Activated CD8-positive, alpha-beta memory T cell treated with anti-CD3 and anti-CD28 coated beads, Interleukin-2, amount 10 ng/mL, durations not matched to agents 7 days and 5 days (primary cell): ENCODE measurements at regions not wholly inside any gene's neighbourhood (a gene's known extent, or its start where the extent isn't known, plus 50 kb on each side); places are given as distances from the start of the nearest gene placed in this dataset.

ENCODE experiments used
- ATAC-seq: fragments of 150-1000 bp; cut with Tn5 transposase; one replicate; pipeline ENCODE4 v1.10.0; 2021; ENCODE audit warnings: moderate library complexity
- CTCF ChIA-PET: fragments of 350-600 bp; sonication (Branson Sonifier 250); formaldehyde crosslinking; loops from one replicate; lab custom pipeline; 2021; ENCODE audit warnings: antibody characterized with exemption; lab: Charles Lee
- DNase-seq: peaks from one replicate; pipeline ENCODE4 v3.0.0-alpha.2; 2020
- H3K27ac Mint-ChIP-seq: one replicate; pipeline ENCODE4 v1.8.0; 2021; ENCODE audit warnings: mild to moderate bottlenecking, mixed read lengths
- H3K27me3 Mint-ChIP-seq: one replicate; pipeline ENCODE4 v1.8.0; 2021; ENCODE audit warnings: mixed read lengths
- H3K36me3 Mint-ChIP-seq: one replicate; pipeline ENCODE4 v1.8.0; 2021; ENCODE audit warnings: mild to moderate bottlenecking, mixed read lengths
- H3K4me1 Mint-ChIP-seq: one replicate; pipeline ENCODE4 v1.8.0; 2021; ENCODE audit warnings: mixed read lengths
- H3K4me3 Mint-ChIP-seq: one replicate; pipeline ENCODE4 v1.8.0; 2021; ENCODE audit warnings: mild to moderate bottlenecking, moderate library complexity, mixed read lengths
- H3K9me3 Mint-ChIP-seq: one replicate; pipeline ENCODE4 v1.8.0; 2022; ENCODE audit warnings: low read depth, mixed read lengths

DNA sequence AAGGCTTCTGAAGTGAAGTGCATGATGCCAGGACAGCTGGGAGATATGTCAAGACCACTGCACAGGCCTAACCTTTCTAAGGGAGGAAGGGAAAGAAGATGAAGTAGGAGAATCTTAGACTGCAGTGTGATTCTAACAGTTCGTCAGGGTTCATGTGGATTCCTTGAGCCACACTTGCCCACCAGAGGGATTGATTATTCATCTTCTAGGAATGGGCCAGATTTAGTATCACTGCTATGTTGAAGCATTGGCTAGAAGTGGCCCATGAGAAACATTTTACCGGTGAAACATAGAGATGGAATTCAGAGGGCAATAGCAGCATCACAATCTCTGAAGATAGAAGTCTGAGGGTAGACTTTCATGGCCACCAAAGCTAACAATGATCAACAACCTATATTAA, 550.8 kb upstream of the SLITRK1 start:
- Mint-ChIP-seq H3K4me1 (no peaks in the 10 kb centered on the region), H3K27me3 (no peaks in the 10 kb centered on the region), H3K27ac (no peak overlapping the region), H3K9me3 (no peaks in the 10 kb centered on the region), H3K4me3 (no peak overlapping the region), H3K36me3 (no peaks in the 10 kb centered on the region)
- no peak for DNase-seq
- ATAC-seq = no peak
- CTCF ChIA-PET = no interaction called here

DNA sequence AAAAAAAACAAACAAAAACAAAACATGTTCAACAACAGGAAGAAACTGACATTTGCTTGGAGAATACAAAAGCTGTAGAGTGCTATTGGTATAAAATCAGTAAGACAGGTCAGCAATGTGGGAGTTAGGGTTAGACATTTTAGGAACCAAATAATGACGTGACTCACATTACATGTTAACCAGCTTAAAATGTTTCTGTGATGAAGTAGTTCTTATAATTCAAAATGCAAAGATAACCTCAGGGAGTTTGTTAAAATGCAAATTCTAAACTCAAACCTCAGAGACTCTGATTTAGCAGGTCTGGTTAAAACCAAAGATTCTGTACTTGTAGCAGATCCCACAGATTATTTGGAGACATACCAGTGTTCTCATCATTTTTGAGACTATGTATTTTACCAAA, 549.4 kb upstream of the SLITRK1 start:
- no peak overlapping the region for H3K27ac Mint-ChIP-seq
- CTCF ChIA-PET = no interaction called here
- H3K36me3 Mint-ChIP-seq = no peaks in the 10 kb centered on the region
- H3K9me3 Mint-ChIP-seq = peaks cover 2% of the 10 kb centered on the region
- DNase-seq = no peak
- H3K4me1 Mint-ChIP-seq = no peaks in the 10 kb centered on the region
- H3K4me3 Mint-ChIP-seq = no peak overlapping the region
- no peaks in the 10 kb centered on the region for H3K27me3 Mint-ChIP-seq
- no peak for ATAC-seq

DNA sequence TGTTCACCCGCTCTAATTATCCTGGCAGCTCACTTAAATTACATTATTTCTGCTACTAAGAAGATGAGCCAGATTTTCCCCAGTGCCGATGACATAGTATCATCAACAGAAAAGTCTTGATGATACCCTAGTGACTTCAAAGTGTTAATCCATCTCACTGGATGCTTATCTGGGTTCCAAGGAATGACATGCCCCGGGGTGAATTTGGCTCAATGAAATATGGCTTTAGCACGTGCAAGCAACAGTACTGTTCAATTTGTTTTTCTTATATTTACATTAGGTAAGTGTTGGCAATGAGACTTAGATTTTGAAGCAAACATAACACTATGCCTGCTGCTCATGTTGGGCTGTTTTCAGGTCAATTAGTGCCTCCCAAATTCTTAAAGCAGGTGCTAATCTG, 548.2 kb upstream of the SLITRK1 start:
- H3K4me1 Mint-ChIP-seq = no peaks in the 10 kb centered on the region
- no peaks in the 10 kb centered on the region for H3K36me3 Mint-ChIP-seq
- CTCF ChIA-PET = no interaction called here
- H3K27me3 Mint-ChIP-seq = no peaks in the 10 kb centered on the region
- ATAC-seq (no peak), DNase-seq (no peak)
- H3K9me3 Mint-ChIP-seq = peaks cover 4% of the 10 kb centered on the region
- no peak overlapping the region for H3K4me3 Mint-ChIP-seq
- H3K27ac Mint-ChIP-seq = no peak overlapping the region

DNA sequence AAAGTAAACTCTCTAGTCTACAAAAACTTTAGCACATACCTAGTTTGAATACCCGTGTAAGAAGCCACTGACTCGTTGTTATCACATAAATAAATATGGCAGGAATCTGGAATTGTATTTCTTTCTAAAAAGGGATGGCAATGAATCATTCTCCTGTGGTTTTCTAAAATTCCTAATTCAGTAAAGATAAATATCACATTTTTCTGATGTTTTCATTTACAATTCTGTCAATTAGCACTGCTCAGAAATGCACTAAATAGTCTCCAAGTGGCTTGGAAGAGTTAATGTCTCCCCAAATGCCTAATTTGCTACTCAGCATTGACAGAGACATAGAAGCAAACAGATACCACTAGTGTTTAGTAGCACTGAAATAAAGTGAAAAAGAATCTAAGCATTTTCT, 547.7 kb upstream of the SLITRK1 start:
- H3K27me3 Mint-ChIP-seq = no peaks in the 10 kb centered on the region
- H3K27ac Mint-ChIP-seq = no peak overlapping the region
- H3K4me3 Mint-ChIP-seq = no peak overlapping the region
- DNase-seq (no peak), ATAC-seq (no peak)
- no peaks in the 10 kb centered on the region for H3K36me3 Mint-ChIP-seq
- CTCF ChIA-PET = no interaction called here
- no peaks in the 10 kb centered on the region for H3K4me1 Mint-ChIP-seq
- H3K9me3 Mint-ChIP-seq = peaks cover 4% of the 10 kb centered on the region

DNA sequence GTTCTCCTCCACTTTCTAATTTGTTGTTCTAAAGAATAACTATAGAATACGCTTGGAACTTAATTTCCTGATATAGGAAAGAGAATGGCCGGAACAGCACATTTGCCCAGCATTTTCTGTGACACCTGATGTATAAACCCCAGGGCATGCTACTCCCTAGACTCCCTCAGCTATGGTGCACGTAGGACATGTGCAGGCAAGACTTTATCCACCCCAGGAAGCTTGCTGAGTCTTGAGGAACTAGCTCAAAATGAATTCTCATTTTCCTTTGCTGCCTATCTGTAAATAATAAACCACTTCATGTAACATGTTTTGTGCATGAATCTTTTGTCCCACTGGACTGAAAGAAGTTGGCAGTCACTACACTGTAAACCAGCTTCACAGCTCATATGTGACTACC, 535.8 kb upstream of the SLITRK1 start:
- CTCF ChIA-PET = no interaction called here
- H3K27ac Mint-ChIP-seq = no peak overlapping the region
- no peaks in the 10 kb centered on the region for H3K27me3 Mint-ChIP-seq
- no peak for ATAC-seq
- no peaks in the 10 kb centered on the region for H3K4me1 Mint-ChIP-seq
- no peak for DNase-seq
- no peak overlapping the region for H3K4me3 Mint-ChIP-seq
- peaks cover 3% of the 10 kb centered on the region for H3K9me3 Mint-ChIP-seq
- no peaks in the 10 kb centered on the region for H3K36me3 Mint-ChIP-seq

DNA sequence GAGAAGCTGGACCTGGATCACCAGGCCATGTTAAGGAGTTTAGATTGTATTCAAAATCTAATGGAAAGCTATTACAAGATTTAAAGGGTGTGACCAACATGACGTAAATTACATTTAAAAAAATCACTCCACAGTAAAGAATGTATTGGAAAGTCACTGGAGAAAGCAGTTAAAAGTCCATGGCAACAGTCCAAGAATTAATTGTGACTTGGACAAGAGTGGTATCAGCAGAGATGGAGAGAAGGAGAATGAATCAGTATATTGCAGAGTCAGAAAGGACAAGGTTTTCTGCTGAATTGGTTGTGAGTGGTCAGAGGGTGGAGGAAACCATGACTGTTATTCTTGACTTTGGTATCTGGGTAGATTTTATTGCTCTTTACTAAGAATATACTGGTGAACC, 535.1 kb upstream of the SLITRK1 start:
- no peak for ATAC-seq
- no peak overlapping the region for H3K4me3 Mint-ChIP-seq
- no peaks in the 10 kb centered on the region for H3K36me3 Mint-ChIP-seq

DNA sequence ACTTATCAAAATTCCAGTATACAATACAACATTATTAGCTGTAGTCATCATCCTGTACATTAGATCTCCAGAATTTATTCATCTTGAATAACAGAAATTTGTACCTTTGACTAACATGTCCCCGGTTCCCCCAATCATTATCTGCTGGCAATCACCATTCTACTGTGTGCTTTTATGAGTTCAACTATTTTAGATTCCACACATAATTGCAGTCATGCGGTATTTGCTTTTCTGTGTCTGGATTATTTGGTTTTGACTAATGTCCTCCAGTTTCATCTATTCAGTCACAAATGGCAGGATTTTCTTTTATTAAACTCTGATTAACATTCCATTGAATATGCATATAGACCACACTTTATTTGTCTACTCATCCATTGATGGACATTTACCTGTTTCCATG, 530.7 kb upstream of the SLITRK1 start:
- Mint-ChIP-seq H3K4me3 (no peak overlapping the region), H3K4me1 (no peaks in the 10 kb centered on the region), H3K27me3 (no peaks in the 10 kb centered on the region), H3K36me3 (no peaks in the 10 kb centered on the region), H3K27ac (no peak overlapping the region), H3K9me3 (no peaks in the 10 kb centered on the region)
- DNase-seq (no peak), ATAC-seq (no peak)
- CTCF ChIA-PET = no interaction called here

More for the DNA sequence above, 535.1 kb upstream of the SLITRK1 start:
- Mint-ChIP-seq H3K27ac (no peak overlapping the region), H3K27me3 (no peaks in the 10 kb centered on the region), H3K9me3 (peaks cover 3% of the 10 kb centered on the region), H3K4me1 (no peaks in the 10 kb centered on the region)
- CTCF ChIA-PET = no interaction called here
- DNase-seq = no peak

DNA sequence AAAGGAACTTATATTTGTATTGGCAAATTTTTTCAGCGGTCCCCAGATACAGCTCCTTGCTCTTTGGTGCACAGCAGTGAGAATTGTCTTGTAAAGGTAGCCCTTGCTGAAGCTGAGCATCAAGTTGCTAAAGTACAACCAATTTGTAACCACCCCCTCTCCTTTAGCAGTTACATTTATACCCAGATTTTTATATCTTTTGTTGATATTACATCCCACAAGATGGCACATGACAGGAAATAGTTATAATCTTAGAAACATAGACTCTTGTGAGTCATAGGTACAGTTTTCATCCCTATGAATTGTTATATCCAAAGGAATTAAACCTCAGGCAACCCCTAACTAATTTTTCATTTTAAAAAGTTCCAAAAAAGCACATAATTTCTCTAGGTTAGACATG, 523.0 kb upstream of the SLITRK1 start:
- Mint-ChIP-seq H3K9me3 (no peaks in the 10 kb centered on the region), H3K36me3 (no peaks in the 10 kb centered on the region), H3K27ac (no peak overlapping the region), H3K4me1 (no peaks in the 10 kb centered on the region), H3K4me3 (no peak overlapping the region), H3K27me3 (no peaks in the 10 kb centered on the region)
- no peak for DNase-seq
- ATAC-seq = no peak
- CTCF ChIA-PET = no interaction called here

DNA sequence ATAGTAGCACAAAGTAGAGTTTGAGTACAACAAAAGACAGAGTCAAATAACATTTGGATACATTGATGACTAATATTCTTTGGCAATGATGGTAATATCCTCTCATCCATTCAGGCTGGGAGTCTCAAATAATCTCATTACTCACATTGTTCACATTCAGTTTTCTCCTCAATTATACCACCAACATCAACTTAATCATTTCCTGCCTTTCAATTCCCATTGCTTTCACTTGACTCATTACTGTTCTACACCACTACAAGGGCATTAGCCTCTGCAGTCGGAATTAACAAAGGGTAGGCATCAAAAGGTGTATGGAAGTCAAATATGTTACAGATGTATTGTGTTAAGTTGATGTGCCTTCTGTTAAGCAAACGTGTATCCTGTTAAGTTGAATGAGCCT, 518.4 kb upstream of the SLITRK1 start:
- no peak for ATAC-seq
- Mint-ChIP-seq H3K4me1 (no peaks in the 10 kb centered on the region), H3K27ac (no peak overlapping the region), H3K36me3 (no peaks in the 10 kb centered on the region), H3K4me3 (no peak overlapping the region), H3K27me3 (no peaks in the 10 kb centered on the region), H3K9me3 (peaks cover 2% of the 10 kb centered on the region)
- no peak for DNase-seq
- CTCF ChIA-PET = no interaction called here

DNA sequence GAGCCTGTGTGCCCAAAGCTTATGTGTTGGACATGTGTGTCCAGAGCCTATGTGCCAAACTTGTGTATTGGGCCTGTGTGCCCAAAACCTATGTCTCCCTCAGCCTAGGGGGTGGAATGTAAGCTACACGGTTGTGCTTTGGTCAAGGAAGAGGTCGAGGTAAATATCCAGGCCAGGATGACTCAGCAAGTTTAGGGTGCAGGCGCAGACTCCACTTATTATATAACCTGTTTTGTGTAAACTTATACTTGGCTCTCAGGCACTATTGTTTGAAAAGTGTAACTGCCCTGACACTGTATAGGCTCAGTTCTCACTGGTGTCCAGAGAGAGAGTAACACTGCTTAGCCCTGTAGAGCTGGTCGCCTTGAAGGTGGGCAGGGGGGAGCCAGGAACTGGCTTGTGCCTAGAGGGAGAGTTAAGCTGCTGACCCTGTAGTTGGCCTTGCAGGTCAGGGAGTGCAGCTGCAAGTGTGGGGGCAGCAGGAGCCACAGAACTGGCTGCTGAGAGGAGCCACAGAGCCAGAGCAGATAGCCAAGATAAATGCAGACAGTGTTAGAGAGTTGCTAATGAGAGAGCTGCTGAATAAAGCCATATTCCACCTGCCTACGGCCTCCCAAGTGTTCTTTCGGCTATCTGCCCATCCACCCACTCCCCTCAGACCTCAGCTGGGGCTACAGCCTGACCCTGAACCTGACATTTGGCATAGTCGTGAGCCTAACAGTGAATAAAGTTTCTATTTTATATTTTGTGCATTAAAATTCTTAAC, 517.2 kb upstream of the SLITRK1 start:
- ATAC-seq (no peak), DNase-seq (no peak)
- H3K4me1 Mint-ChIP-seq = no peaks in the 10 kb centered on the region
- no peak overlapping the region for H3K4me3 Mint-ChIP-seq
- no peak overlapping the region for H3K27ac Mint-ChIP-seq
- H3K9me3 Mint-ChIP-seq = peaks cover 5% of the 10 kb centered on the region
- CTCF ChIA-PET = no interaction called here
- H3K36me3 Mint-ChIP-seq = no peaks in the 10 kb centered on the region
- H3K27me3 Mint-ChIP-seq = no peaks in the 10 kb centered on the region

DNA sequence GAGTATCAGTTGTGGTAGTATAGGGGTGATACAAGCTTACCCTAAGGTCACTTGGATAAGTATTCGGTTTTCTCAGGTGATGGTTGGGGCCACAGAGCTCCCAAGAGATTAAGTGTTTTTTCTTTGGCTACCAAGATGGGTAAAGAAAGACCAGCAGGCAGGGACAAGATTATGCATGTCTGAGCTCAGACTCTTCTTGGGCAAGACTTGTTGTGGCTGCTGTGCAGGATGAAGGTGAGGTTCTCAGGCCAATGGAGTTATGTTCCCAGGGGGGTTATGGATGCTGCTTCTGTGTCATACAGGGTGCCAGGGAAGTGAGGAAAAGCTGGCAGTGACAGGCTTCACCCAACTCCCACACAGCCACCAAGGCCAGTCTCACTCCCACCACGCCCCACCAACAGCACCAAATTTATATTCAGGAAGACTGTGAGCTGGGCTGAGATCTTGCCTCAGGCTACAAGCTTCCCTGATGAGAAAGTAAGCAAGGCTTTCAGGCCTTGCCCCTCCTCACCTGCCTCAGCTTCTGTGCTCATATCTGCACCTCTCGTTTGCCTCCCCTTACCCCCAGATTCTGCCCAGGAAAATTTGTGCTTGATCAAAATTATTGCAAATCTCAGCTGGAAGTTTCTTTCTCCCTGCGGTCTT, 511.8 kb upstream of the SLITRK1 start:
- H3K36me3 Mint-ChIP-seq = no peaks in the 10 kb centered on the region
- H3K9me3 Mint-ChIP-seq = peaks cover 9% of the 10 kb centered on the region

DNA sequence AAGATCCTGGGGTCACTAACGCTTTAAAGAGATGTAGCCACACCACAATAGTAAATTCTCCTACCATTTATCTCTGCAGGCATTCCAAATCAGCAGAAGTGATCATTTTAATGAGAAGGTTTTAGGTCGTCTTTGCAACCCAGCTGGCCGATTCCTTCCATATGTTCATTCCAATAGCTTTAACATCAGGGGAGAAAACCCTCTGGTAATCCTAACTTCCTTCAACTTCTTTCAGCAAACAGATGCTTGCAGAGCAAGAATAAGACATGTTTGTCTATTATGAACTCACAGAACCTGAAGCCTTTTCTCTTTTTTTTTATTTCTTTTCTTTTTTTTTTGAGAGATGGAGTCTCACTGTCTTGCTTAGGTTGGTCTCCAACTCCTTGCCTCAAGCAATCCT, 498.6 kb upstream of the SLITRK1 start:
- H3K27me3 Mint-ChIP-seq = no peaks in the 10 kb centered on the region
- ATAC-seq (no peak), DNase-seq (no peak)
- peaks cover 4% of the 10 kb centered on the region for H3K9me3 Mint-ChIP-seq
- no peak overlapping the region for H3K4me3 Mint-ChIP-seq
- H3K4me1 Mint-ChIP-seq = no peaks in the 10 kb centered on the region
- no peak overlapping the region for H3K27ac Mint-ChIP-seq
- no peaks in the 10 kb centered on the region for H3K36me3 Mint-ChIP-seq
- CTCF ChIA-PET = no interaction called here

More for the DNA sequence above, 511.8 kb upstream of the SLITRK1 start:
- Mint-ChIP-seq H3K4me1 (no peaks in the 10 kb centered on the region), H3K27me3 (no peaks in the 10 kb centered on the region), H3K27ac (no peak overlapping the region), H3K4me3 (no peak overlapping the region)
- ATAC-seq = no peak
- CTCF ChIA-PET = no interaction called here
- no peak for DNase-seq

DNA sequence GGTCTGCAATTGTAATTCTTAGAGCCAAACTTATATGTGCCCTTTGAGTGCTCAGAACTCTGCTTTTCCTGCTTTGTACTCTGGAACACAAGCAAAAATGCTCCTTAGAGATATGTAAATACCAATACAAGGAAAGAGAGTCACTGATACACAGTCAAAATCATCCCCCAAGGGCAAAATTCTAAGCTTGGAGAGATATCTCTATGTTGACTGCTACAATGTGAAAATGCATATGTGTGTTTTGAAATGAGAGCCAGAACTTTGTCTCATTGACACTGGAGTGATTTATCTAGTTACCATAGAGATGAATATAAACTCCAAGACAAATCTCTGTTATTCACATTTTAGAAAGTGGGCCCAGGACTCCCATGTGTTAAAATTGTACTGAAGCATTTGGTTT, 494.8 kb upstream of the SLITRK1 start:
- H3K27me3 Mint-ChIP-seq = no peaks in the 10 kb centered on the region
- H3K27ac Mint-ChIP-seq = no peak overlapping the region

DNA sequence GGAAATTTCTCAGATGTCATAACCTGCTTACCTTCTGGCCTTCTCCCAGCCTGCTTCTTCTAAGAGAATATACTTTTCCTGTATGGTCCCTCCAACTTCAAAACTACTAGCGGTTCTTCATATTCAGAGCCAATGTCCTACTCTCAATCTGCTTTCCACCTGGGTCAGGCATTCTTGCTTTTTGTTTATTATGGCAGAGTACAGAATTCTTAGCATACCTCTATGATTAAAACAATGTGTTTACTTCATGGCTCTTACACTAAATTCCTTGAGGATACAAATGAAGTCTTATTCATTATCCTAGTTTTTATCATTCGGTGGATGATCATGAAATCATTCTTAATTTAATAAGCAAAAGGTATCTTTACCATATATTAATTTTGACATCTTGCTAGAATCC, 484.2 kb upstream of the SLITRK1 start:
- no peaks in the 10 kb centered on the region for H3K4me1 Mint-ChIP-seq
- no peaks in the 10 kb centered on the region for H3K27me3 Mint-ChIP-seq
- H3K4me3 Mint-ChIP-seq = no peak overlapping the region
- H3K36me3 Mint-ChIP-seq = no peaks in the 10 kb centered on the region
- no peaks in the 10 kb centered on the region for H3K9me3 Mint-ChIP-seq
- CTCF ChIA-PET = no interaction called here
- ATAC-seq (no peak), DNase-seq (no peak)
- no peak overlapping the region for H3K27ac Mint-ChIP-seq

More for the DNA sequence above, 494.8 kb upstream of the SLITRK1 start:
- Mint-ChIP-seq H3K4me1 (no peaks in the 10 kb centered on the region), H3K36me3 (no peaks in the 10 kb centered on the region), H3K9me3 (peaks cover 3% of the 10 kb centered on the region), H3K4me3 (no peak overlapping the region)
- no peak for ATAC-seq
- CTCF ChIA-PET = no interaction called here
- no peak for DNase-seq
